SK-N-SH (cell line): ENCODE measurements at regions not wholly inside any gene's neighbourhood (a gene's known extent, or its start where the extent isn't known, plus 50 kb on each side); places are given as distances from the start of the nearest gene placed in this dataset.

Experiments
- CTCF ChIA-PET: fragments of 300-600, 350-600 bp; formaldehyde crosslinking; extraction: SDS; loops from one replicate; lab custom pipeline; 2021; lab: Yijun Ruan, JAX
- POLR2A ChIA-PET: fragments of 350-600 bp; sonication (Branson Sonifier 250); formaldehyde crosslinking; extraction: SDS; loops from one replicate; lab custom pipeline; 2020; ENCODE audit warnings: antibody characterized with exemption, inconsistent platforms; lab: Yijun Ruan, JAX
- DNase-seq: peaks from one replicate; pipeline ENCODE4 v3.0.0; 2012
- H2AFZ ChIP-seq: fragments of 200-600 bp; sonication (generic); 2 replicates; pipeline ENCODE4 v1.8.1; 2016; ENCODE audit warnings: antibody characterized with exemption, mild to moderate bottlenecking, low read depth
- H3F3A ChIP-seq: fragments of 200-600 bp; sonication (generic); replicated peaks from 2 replicates; pipeline ENCODE3; 2016; ENCODE audit warnings: antibody characterized with exemption, mild to moderate bottlenecking; ENCODE audit not compliant: insufficient read depth
- H3K27ac ChIP-seq, 2 experiments: fragments of 200-500 bp in 1 of 2; fragments of 200-600 bp in 1 of 2; sonication (Bioruptor generic) in 1 of 2; sonication (generic), shearing (Covaris generic) in 1 of 2; 2 replicates each; pipeline versions ENCODE4 v1.5.1 to v1.6.1; 2014 to 2016; ENCODE audit warnings: low read depth in 2 of 2, inconsistent platforms in 1 of 2, low read length in 1 of 2, mild to moderate bottlenecking in 1 of 2, mixed read lengths in 1 of 2
- H3K27me3 ChIP-seq: fragments of 200-600 bp; sonication (generic), shearing (Covaris generic); 2 replicates; pipeline ENCODE4 v1.6.1; 2016; ENCODE audit warnings: mixed run types; ENCODE audit not compliant: insufficient read depth
- H3K36me3 ChIP-seq, 2 experiments: fragments of 200-500 bp in 1 of 2; fragments of 200-600 bp in 1 of 2; sonication (Bioruptor generic) in 1 of 2; sonication (generic) in 1 of 2; replicated peaks in 1 of 2; 2 replicates each; pipeline versions ENCODE3 to v1.5.1; 2014 to 2016; ENCODE audit warnings: low read length in 1 of 2, mild to moderate bottlenecking in 1 of 2; ENCODE audit not compliant: insufficient read depth in 2 of 2, control insufficient read depth in 1 of 2
- H3K4me1 ChIP-seq, 2 experiments: fragments of 200-500 bp in 1 of 2; fragments of 200-600 bp in 1 of 2; sonication (Bioruptor generic) in 1 of 2; sonication (generic), shearing (Covaris generic) in 1 of 2; 2 replicates each; pipeline versions ENCODE4 v1.5.1 to v1.6.1; 2014 to 2016; ENCODE audit warnings: low read depth in 1 of 2, low read length in 1 of 2, mixed run types in 1 of 2; ENCODE audit not compliant: insufficient read depth in 2 of 2, control insufficient read depth in 1 of 2
- H3K4me2 ChIP-seq: fragments of 200-600 bp; sonication (generic), shearing (Covaris generic); 2 replicates; pipeline ENCODE4 v1.6.1; 2017; ENCODE audit warnings: mixed run types
- H3K4me3 ChIP-seq, 2 experiments: fragments of 200-500 bp in 1 of 2; fragments of 200-600 bp in 1 of 2; sonication (Bioruptor generic) in 1 of 2; sonication (generic), shearing (Covaris generic) in 1 of 2; 2 replicates each; pipeline versions ENCODE4 v1.5.1 to v1.8.1; 2014 to 2016; ENCODE audit warnings: low read depth in 2 of 2, inconsistent platforms in 1 of 2, low read length in 1 of 2, mild to moderate bottlenecking in 1 of 2, mixed read lengths in 1 of 2, moderate library complexity in 1 of 2
- H3K79me2 ChIP-seq: fragments of 200-600 bp; sonication (generic); 2 replicates; pipeline ENCODE4 v1.8.1; 2017; ENCODE audit warnings: mild to moderate bottlenecking; ENCODE audit not compliant: insufficient read depth
- H3K9ac ChIP-seq: fragments of 200-600 bp; sonication (generic); 2 replicates; pipeline ENCODE4 v1.6.1; 2017; ENCODE audit warnings: mixed run types
- H3K9me2 ChIP-seq: fragments of 200-600 bp; sonication (generic); 2 replicates; pipeline ENCODE4 v1.6.1; 2017; ENCODE audit warnings: mixed run types
- H3K9me3 ChIP-seq: fragments of 200-600 bp; sonication (generic); 2 replicates; pipeline ENCODE4 v1.6.1; 2017; ENCODE audit warnings: mixed run types, mild to moderate bottlenecking, moderate library complexity
- H4K20me1 ChIP-seq: fragments of 200-600 bp; sonication (generic); 2 replicates; pipeline ENCODE4 v1.6.1; 2017; ENCODE audit warnings: mild to moderate bottlenecking, mixed run types; ENCODE audit not compliant: insufficient read depth
- CTCF ChIP-seq: fragments of 200-600 bp; sonication (generic); IDR thresholded peaks from 2 replicates; pipeline ENCODE4 v1.6.1; 2017; ENCODE audit warnings: antibody characterized with exemption, mild to moderate bottlenecking, moderate library complexity
- EP300 ChIP-seq, 2 experiments: IDR thresholded peaks; 2 replicates each; pipeline versions ENCODE4 v1.4.0 to v1.6.1; 2012; ENCODE audit warnings: borderline replicate concordance in 1 of 2, low read depth in 1 of 2, low read length in 1 of 2
- FOXJ3 ChIP-seq: sonication (generic); formaldehyde crosslinking; IDR thresholded peaks from 2 replicates; pipeline ENCODE4 v1.5.1; 2020; ENCODE audit warnings: mild to moderate bottlenecking, missing genetic modification reagents
- GABPA ChIP-seq: IDR thresholded peaks from 2 replicates; pipeline ENCODE4 v1.4.0; 2012; ENCODE audit warnings: low read depth, mild to moderate bottlenecking
- JUND ChIP-seq: IDR thresholded peaks from 2 replicates; pipeline ENCODE4 v1.4.0; 2012
- MEF2A ChIP-seq: IDR thresholded peaks from 2 replicates; pipeline ENCODE4 v1.4.0; 2012; ENCODE audit warnings: low read depth, borderline replicate concordance
- MXI1 ChIP-seq: IDR thresholded peaks from 2 replicates; pipeline ENCODE4 v1.6.1; 2012; ENCODE audit warnings: mild to moderate bottlenecking, low read depth, low read length, improper control_type of control experiment
- NFIC ChIP-seq: IDR thresholded peaks from 2 replicates; pipeline ENCODE4 v1.4.0; 2012; ENCODE audit warnings: borderline replicate concordance
- POLR2AphosphoS5 ChIP-seq: IDR thresholded peaks from 2 replicates; pipeline ENCODE4 v1.6.1; 2012; ENCODE audit warnings: low read depth, low read length
- REST ChIP-seq: IDR thresholded peaks from 2 replicates; pipeline ENCODE4 v1.6.1; 2012; ENCODE audit warnings: mild to moderate bottlenecking, low read depth, low read length, moderate library complexity
- TAF1 ChIP-seq: IDR thresholded peaks from 2 replicates; pipeline ENCODE4 v1.6.1; 2012; ENCODE audit warnings: low read depth, mild to moderate bottlenecking, low read length, moderate library complexity, borderline replicate concordance
- TCF12 ChIP-seq: IDR thresholded peaks from 2 replicates; pipeline ENCODE4 v1.4.0; 2012
- USF2 ChIP-seq: fragments of 150-350 bp; IDR thresholded peaks from 2 replicates; pipeline ENCODE4 v1.6.1; 2017; ENCODE audit warnings: antibody characterized with exemption, low read length, low read depth, borderline replicate concordance
- whole genome bisulfite sequencing: methylation state at CpG from one replicate; pipeline ENCODE4 v1.1.6; 2017; ENCODE audit warnings: low lambda C conversion rate; 5-methylcytosine and 5-hydroxymethylcytosine counted together

GRCh38 chr4:138796761-138797160, 218.8 kb upstream of the NOCT start:
- Histone ChIP-seq H3K4me2 (no peak overlapping the region), H2AFZ (no peak overlapping the region), H4K20me1 (no peaks in the 10 kb centered on the region), H3K27me3 (no peaks in the 10 kb centered on the region), H3K36me3 (no peaks in the 10 kb centered on the region), H3K9ac (no peak overlapping the region), H3F3A (no peaks in the 10 kb centered on the region), H3K9me3 (no peaks in the 10 kb centered on the region), H3K4me3 (no peak overlapping the region), H3K4me1 (no peaks in the 10 kb centered on the region), H3K27ac (no peak overlapping the region), H3K9me2 (no peaks in the 10 kb centered on the region), H3K79me2 (no peaks in the 10 kb centered on the region)
- ChIA-PET CTCF (no interaction called here), POLR2A (no interaction called here)
- WGBS, result 69% methylated on average over 11 of the region's 11 CpGs
- TF ChIP-seq FOXJ3 (CRISPR knock-in tag) (no peak), MXI1 (no peak), GABPA (no peak)
- no peak for DNase-seq

- no peak for DNase-seq
- Histone ChIP-seq H3K27me3 (no peaks in the 10 kb centered on the region), H3K4me1 (no peaks in the 10 kb centered on the region), H3K79me2 (no peaks in the 10 kb centered on the region), H2AFZ (no peak overlapping the region), H3K4me2 (no peak overlapping the region), H3K9ac (no peak overlapping the region), H4K20me1 (no peaks in the 10 kb centered on the region), H3K36me3 (no peaks in the 10 kb centered on the region), H3F3A (no peaks in the 10 kb centered on the region), H3K9me3 (no peaks in the 10 kb centered on the region), H3K9me2 (no peaks in the 10 kb centered on the region), H3K4me3 (no peak overlapping the region), H3K27ac (no peak overlapping the region)
- ChIA-PET CTCF (interaction anchor here (0.6 kb wide), 1 partner anchor 672 kb away, joined by 3 read pairs; no protein-coding TSS in a partner anchor), POLR2A (no interaction called here)
- WGBS, result 75% methylated on average over 3 of the region's 3 CpGs
- TF ChIP-seq TAF1 (no peak), MEF2A (no peak), TCF12 (no peak)
Measured at GRCh38 chr4:138790706-138791340, 224.8 kb upstream of the NOCT start.

- H3K36me3 ChIP-seq, result no peaks in the 10 kb centered on the region
- no peaks in the 10 kb centered on the region for H3K27me3 ChIP-seq
- H3K79me2 ChIP-seq, result no peaks in the 10 kb centered on the region
- H2AFZ ChIP-seq, result no peak overlapping the region
- TF ChIP-seq EP300 (IDR thresholded peaks at IDR 0.05; ENCODE audit: borderline replicate concordance in 1 of 2, low read depth in 1 of 2, low read length in 1 of 2) (no peak), FOXJ3 (CRISPR knock-in tag) (no peak), NFIC (no peak), CTCF (no peak), USF2 (no peak), REST (no peak), TCF12 (no peak), POLR2AphosphoS5 (no peak), JUND (no peak)
- H3K4me1 ChIP-seq, result no peaks in the 10 kb centered on the region
- no peak overlapping the region for H3K27ac ChIP-seq
- ChIA-PET CTCF (interaction anchor here (0.6 to 1.0 kb wide), 2 partner anchors 43 to 671 kb away, joined by 3 to 4 read pairs; no protein-coding TSS in a partner anchor), POLR2A (no interaction called here)
- H3K4me2 ChIP-seq, result no peak overlapping the region
- H3K9ac ChIP-seq, result no peak overlapping the region
- H3F3A ChIP-seq, result no peaks in the 10 kb centered on the region
- no peaks in the 10 kb centered on the region for H3K9me3 ChIP-seq
- H3K9me2 ChIP-seq, result no peaks in the 10 kb centered on the region
- H3K4me3 ChIP-seq, result no peak overlapping the region
- WGBS, result 60% methylated on average over 5 of the region's 5 CpGs
- no peak for DNase-seq
- no peaks in the 10 kb centered on the region for H4K20me1 ChIP-seq
Measured at GRCh38 chr4:138789796-138790195, 225.8 kb upstream of the NOCT start.
